Hepatocyte (in vitro differentiated cells): ENCODE measurements at regions not wholly inside any gene's neighbourhood (a gene's known extent, or its start where the extent isn't known, plus 50 kb on each side); places are given as distances from the start of the nearest gene placed in this dataset.

Source experiments
- DNase-seq: peaks from one replicate; pipeline ENCODE4 v3.0.0-alpha.2; 2016; ENCODE audit warnings: low spot score
- H2AFZ ChIP-seq: fragments of 200-600 bp; sonication (generic); 2 replicates; pipeline ENCODE4 v1.6.0; 2016; ENCODE audit warnings: antibody characterized with exemption, mild to moderate bottlenecking
- H3K27ac ChIP-seq: fragments of 200-600 bp; sonication (generic); 2 replicates; pipeline ENCODE4 v1.5.1; 2016; ENCODE audit warnings: mild to moderate bottlenecking
- H3K27me3 ChIP-seq: fragments of 200-600 bp; sonication (generic); 2 replicates; pipeline ENCODE4 v1.6.1; 2016
- H3K36me3 ChIP-seq: fragments of 200-600 bp; sonication (generic); replicated peaks from 2 replicates; pipeline ENCODE4 v1.5.1; 2016; ENCODE audit warnings: low read depth; ENCODE audit not compliant: insufficient read depth
- H3K4me1 ChIP-seq: fragments of 200-600 bp; sonication (generic); 2 replicates; pipeline ENCODE4 v1.5.1; 2016; ENCODE audit warnings: mild to moderate bottlenecking, moderate library complexity; ENCODE audit not compliant: insufficient read depth
- H3K4me2 ChIP-seq: fragments of 200-600 bp; sonication (generic); 2 replicates; pipeline ENCODE4 v1.6.0; 2016
- H3K4me3 ChIP-seq: fragments of 200-600 bp; sonication (generic); 2 replicates; pipeline ENCODE4 v1.5.1; 2016; ENCODE audit warnings: mild to moderate bottlenecking
- H3K79me2 ChIP-seq: fragments of 200-600 bp; sonication (generic); 2 replicates; pipeline ENCODE4 v1.6.0; 2017; ENCODE audit warnings: mild to moderate bottlenecking
- H3K9me2 ChIP-seq: fragments of 200-600 bp; sonication (generic); replicated peaks from 2 replicates; pipeline ENCODE4 v1.6.0; 2017; ENCODE audit warnings: mild to moderate bottlenecking; ENCODE audit not compliant: insufficient read depth
- H3K9me3 ChIP-seq: fragments of 200-600 bp; sonication (generic); 2 replicates; pipeline ENCODE4 v1.5.1; 2016; ENCODE audit warnings: low read depth, mild to moderate bottlenecking
- H4K20me1 ChIP-seq: fragments of 200-600 bp; sonication (generic); 2 replicates; pipeline ENCODE4 v1.6.0; 2016; ENCODE audit warnings: mild to moderate bottlenecking; ENCODE audit not compliant: insufficient read depth, poor library complexity, severe bottlenecking
- CTCF ChIP-seq: fragments of 200-600 bp; sonication (generic); IDR thresholded peaks from 2 replicates; pipeline ENCODE4 v1.5.1; 2016; ENCODE audit warnings: antibody characterized with exemption, mild to moderate bottlenecking; ENCODE audit not compliant: poor library complexity
- EZH2 ChIP-seq: fragments of 200-600 bp; sonication (generic); IDR thresholded peaks from 2 replicates; pipeline ENCODE4 v1.6.1; 2016; ENCODE audit warnings: antibody characterized with exemption, mild to moderate bottlenecking, borderline replicate concordance
- EZH2phosphoT487 ChIP-seq: fragments of 200-600 bp; sonication (generic); IDR thresholded peaks from one replicate; pipeline ENCODE4 v1.6.1; 2018; ENCODE audit warnings: antibody characterized with exemption, mild to moderate bottlenecking, low read depth, moderate library complexity; ENCODE audit not compliant: unreplicated experiment, severe bottlenecking
- WGBS: methylation state at CpG from one replicate; pipeline ENCODE4 v1.1.6; 2016; ENCODE audit warnings: low lambda C conversion rate; ENCODE audit errors: missing lambda C conversion rate; 5-methylcytosine and 5-hydroxymethylcytosine counted together

DNA sequence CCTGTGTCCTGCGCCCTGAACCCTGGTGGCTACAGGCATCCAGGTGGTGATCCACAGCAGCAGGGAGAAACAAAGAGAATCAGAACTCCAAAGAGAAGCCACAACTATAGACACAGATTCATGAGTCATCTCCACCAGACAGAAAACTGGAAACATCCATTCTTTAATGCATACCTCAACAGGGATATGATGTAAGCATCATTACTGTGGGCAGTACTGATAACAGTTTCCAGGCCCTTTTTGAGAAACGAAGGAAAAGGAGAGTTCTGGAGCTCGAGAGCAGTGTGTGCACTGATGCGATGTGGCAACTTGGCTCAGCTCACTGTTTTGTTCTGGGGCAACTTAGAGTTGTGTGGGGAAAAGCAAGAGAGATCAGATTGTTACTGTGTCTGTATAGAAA is 215.6 kb upstream of the ADAMTS16 start:
- no peaks in the 10 kb centered on the region for H3K79me2 ChIP-seq
- no peak overlapping the region for H3K4me3 ChIP-seq
- DNase-seq: peak; percentile 20
- 79% methylated on average over 4 of the region's 4 CpGs for WGBS
- no peaks in the 10 kb centered on the region for H3K36me3 ChIP-seq
- no peaks in the 10 kb centered on the region for H3K9me2 ChIP-seq
- no peaks in the 10 kb centered on the region for H3K4me1 ChIP-seq
- H4K20me1 ChIP-seq: no peaks in the 10 kb centered on the region
- no peak overlapping the region for H2AFZ ChIP-seq
- no peaks in the 10 kb centered on the region for H3K9me3 ChIP-seq
- H3K27ac ChIP-seq: no peak overlapping the region
- no peak overlapping the region for H3K4me2 ChIP-seq
- TF ChIP-seq EZH2 (no peak), CTCF (no peak), EZH2phosphoT487 (no peak)
- no peaks in the 10 kb centered on the region for H3K27me3 ChIP-seq

- Histone ChIP-seq H3K4me2 (no peak overlapping the region), H3K27ac (no peak overlapping the region), H3K4me3 (no peak overlapping the region), H3K9me3 (no peaks in the 10 kb centered on the region), H3K27me3 (no peaks in the 10 kb centered on the region), H3K4me1 (no peaks in the 10 kb centered on the region), H3K79me2 (no peaks in the 10 kb centered on the region), H2AFZ (no peak overlapping the region), H3K9me2 (no peaks in the 10 kb centered on the region), H4K20me1 (no peaks in the 10 kb centered on the region), H3K36me3 (no peaks in the 10 kb centered on the region)
- DNase-seq: no peak
- no peak for TF ChIP-seq EZH2
- no peak for TF ChIP-seq CTCF
- no peak for TF ChIP-seq EZH2phosphoT487
- WGBS: 90% methylated on average over 2 of the region's 2 CpGs
These were observed 213.0 kb upstream of the ADAMTS16 start for GRCh38 chr5:4927097-4927496.

DNA sequence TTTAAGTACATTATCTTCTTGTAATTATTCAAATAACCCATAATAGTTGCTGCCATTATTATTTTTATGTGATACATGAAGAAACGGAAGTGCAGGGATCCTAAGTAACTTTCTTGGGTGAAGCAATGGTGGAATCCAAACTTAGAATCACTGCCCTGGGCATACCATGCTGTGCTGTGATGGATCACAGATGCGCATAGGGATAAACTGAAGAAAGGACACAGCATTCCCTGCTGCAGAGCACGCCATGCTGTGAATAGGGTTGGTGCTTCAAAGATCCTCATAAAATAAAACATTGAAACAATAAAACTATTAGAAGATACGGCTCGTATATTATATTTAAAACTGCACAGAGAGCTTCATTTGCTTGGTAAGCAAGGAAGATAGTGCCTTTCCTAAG is 211.7 kb upstream of the ADAMTS16 start:
- H3K27ac ChIP-seq: no peak overlapping the region
- no peak for TF ChIP-seq CTCF
- TF ChIP-seq EZH2phosphoT487: no peak
- no peak for TF ChIP-seq EZH2
- no peaks in the 10 kb centered on the region for H3K9me2 ChIP-seq
- H3K4me3 ChIP-seq: no peak overlapping the region
- H3K27me3 ChIP-seq: no peaks in the 10 kb centered on the region
- H3K9me3 ChIP-seq: no peaks in the 10 kb centered on the region
- H3K79me2 ChIP-seq: no peaks in the 10 kb centered on the region
- no peaks in the 10 kb centered on the region for H3K4me1 ChIP-seq
- WGBS: 84% methylated on average over 5 of the region's 5 CpGs
- no peaks in the 10 kb centered on the region for H3K36me3 ChIP-seq
- no peak for DNase-seq
- H4K20me1 ChIP-seq: no peaks in the 10 kb centered on the region
- no peak overlapping the region for H2AFZ ChIP-seq
- no peak overlapping the region for H3K4me2 ChIP-seq

DNA sequence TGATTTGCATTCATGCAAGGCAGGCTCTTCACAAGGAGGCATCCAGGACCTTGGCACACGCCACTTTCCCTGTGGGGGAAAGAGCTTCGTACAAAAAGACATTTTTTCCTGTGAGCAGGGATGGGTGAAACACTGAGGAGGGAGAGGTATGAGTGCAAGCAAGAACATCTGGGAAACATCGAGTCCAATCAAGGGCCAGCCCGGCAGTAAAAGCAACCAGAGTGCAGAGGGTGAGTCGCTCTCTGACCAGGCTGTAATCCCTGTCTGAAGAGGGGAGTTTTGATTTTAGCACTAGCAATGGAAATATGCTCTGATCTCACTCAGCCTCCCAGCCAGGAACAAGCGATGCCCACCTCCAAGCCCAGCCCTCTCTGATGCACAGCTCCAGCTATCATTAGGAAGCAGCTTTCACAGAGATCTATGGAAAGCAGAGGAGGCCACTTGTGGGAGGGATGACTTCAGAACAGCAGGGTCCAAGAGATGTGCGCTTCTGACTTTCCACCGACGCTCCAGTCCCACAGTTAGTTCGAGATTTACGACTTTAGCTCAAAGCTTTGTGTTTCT is 211.0 kb upstream of the ADAMTS16 start:
- no peaks in the 10 kb centered on the region for H3K9me3 ChIP-seq
- H3K79me2 ChIP-seq: no peaks in the 10 kb centered on the region
- no peaks in the 10 kb centered on the region for H3K27me3 ChIP-seq
- TF ChIP-seq CTCF (no peak), EZH2phosphoT487 (no peak), EZH2 (no peak)
- no peak overlapping the region for H2AFZ ChIP-seq
- no peak overlapping the region for H3K27ac ChIP-seq
- 77% methylated on average over 11 of the region's 11 CpGs for WGBS
- no peaks in the 10 kb centered on the region for H3K4me1 ChIP-seq
- DNase-seq: no peak
- H3K36me3 ChIP-seq: no peaks in the 10 kb centered on the region
- H4K20me1 ChIP-seq: no peaks in the 10 kb centered on the region
- H3K4me3 ChIP-seq: no peak overlapping the region
- no peaks in the 10 kb centered on the region for H3K9me2 ChIP-seq
- H3K4me2 ChIP-seq: no peak overlapping the region
